IMR-90 (cell line): ENCODE measurements at regions not wholly inside any gene's neighbourhood (a gene's known extent, or its start where the extent isn't known, plus 50 kb on each side); places are given as distances from the start of the nearest gene placed in this dataset.

Source experiments
- ATAC-seq: fragments of 200-7000 bp; cut with Tn5 transposase; 2 replicates; pipeline ENCODE4 v1.9.1; 2020; ENCODE audit warnings: low read depth, mild to moderate bottlenecking, moderate library complexity
- BruUV-seq: library from RNA; stranded (reverse); fragments of 400-500 nt; replicated peaks from 2 replicates; lab custom pipeline; 2021; lab: Mats Ljungman, UMichigan
- CTCF ChIA-PET: fragments of 300-600 bp; formaldehyde crosslinking; extraction: SDS; loops from one replicate; lab custom pipeline; 2021; ENCODE audit warnings: antibody characterized with exemption; lab: Yijun Ruan, JAX
- POLR2A ChIA-PET: fragments of 300-600 bp; sonication (Branson Sonifier 250); formaldehyde crosslinking; loops from one replicate; lab custom pipeline; 2022; ENCODE audit warnings: antibody characterized with exemption; ENCODE audit not compliant: unreplicated experiment; lab: Charles Lee
- DNase-seq: peaks from one replicate; pipeline ENCODE4 v3.0.0; 2013
- H2AFZ ChIP-seq: replicated peaks from 2 replicates; pipeline ENCODE3; 2013; ENCODE audit warnings: low read length, mild to moderate bottlenecking; ENCODE audit not compliant: poor library complexity
- H2AK5ac ChIP-seq: 2 replicates; pipeline ENCODE4 v1.6.1; 2013; ENCODE audit warnings: low read depth, low read length, inconsistent platforms
- H2AK9ac ChIP-seq: replicated peaks from 2 replicates; pipeline ENCODE3; 2013; ENCODE audit warnings: mild to moderate bottlenecking, low read depth, low read length, moderate library complexity; ENCODE audit not compliant: poor library complexity
- H2BK120ac ChIP-seq: 2 replicates; pipeline ENCODE4 v1.6.1; 2013; ENCODE audit warnings: low read depth, low read length, inconsistent platforms
- H2BK15ac ChIP-seq: 3 replicates; pipeline ENCODE4 v1.6.1; 2013; ENCODE audit warnings: low read depth, low read length, inconsistent platforms
- H2BK20ac ChIP-seq: 2 replicates; pipeline ENCODE4 v1.6.1; 2013; ENCODE audit warnings: low read depth, mild to moderate bottlenecking, inconsistent platforms, low read length, moderate library complexity
- H2BK5ac ChIP-seq: 2 replicates; pipeline ENCODE4 v1.6.1; 2013; ENCODE audit warnings: mild to moderate bottlenecking, low read depth, low read length, inconsistent platforms; ENCODE audit not compliant: poor library complexity, severe bottlenecking
- H3K14ac ChIP-seq: replicated peaks from 2 replicates; pipeline ENCODE4 v1.6.1; 2013; ENCODE audit warnings: low read depth, low read length, inconsistent platforms
- H3K18ac ChIP-seq: 2 replicates; pipeline ENCODE4 v1.6.1; 2013; ENCODE audit warnings: low read depth, low read length, control low read depth
- H3K23ac ChIP-seq: 2 replicates; pipeline ENCODE4 v1.6.1; 2013; ENCODE audit warnings: low read depth, low read length, inconsistent platforms
- H3K27ac ChIP-seq: 2 replicates; pipeline ENCODE4 v1.5.1; 2013; ENCODE audit warnings: mild to moderate bottlenecking, control low read depth, low read length; ENCODE audit not compliant: insufficient read depth
- H3K27me3 ChIP-seq: 2 replicates; pipeline ENCODE4 v1.6.1; 2013; ENCODE audit warnings: low read length; ENCODE audit not compliant: control insufficient read depth, insufficient read depth
- H3K36me3 ChIP-seq: 2 replicates; pipeline ENCODE4 v1.6.1; 2013; ENCODE audit warnings: low read length, mixed read lengths; ENCODE audit not compliant: control insufficient read depth, insufficient read depth
- H3K4ac ChIP-seq: 2 replicates; pipeline ENCODE4 v1.6.1; 2013; ENCODE audit warnings: low read depth, low read length, inconsistent platforms
- H3K4me1 ChIP-seq: 2 replicates; pipeline ENCODE4 v1.6.1; 2013; ENCODE audit warnings: low read length, mixed read lengths; ENCODE audit not compliant: control insufficient read depth, insufficient read depth
- H3K4me2 ChIP-seq: 2 replicates; pipeline ENCODE4 v1.6.1; 2013; ENCODE audit warnings: low read depth, mild to moderate bottlenecking, control low read depth, low read length, moderate library complexity
- H3K4me3 ChIP-seq: 2 replicates; pipeline ENCODE4 v1.5.1; 2013; ENCODE audit warnings: low read depth, mild to moderate bottlenecking, control low read depth, low read length, moderate library complexity; ENCODE audit not compliant: insufficient read depth
- H3K56ac ChIP-seq: 2 replicates; pipeline ENCODE4 v1.6.1; 2013; ENCODE audit warnings: low read length, inconsistent platforms; ENCODE audit not compliant: insufficient read depth; ENCODE audit errors: extremely low read depth
- H3K79me1 ChIP-seq, 2 experiments: 2 replicates each; pipeline ENCODE4 v1.6.1; 2013; ENCODE audit warnings: low read length in 2 of 2, inconsistent platforms in 1 of 2, low read depth in 1 of 2
- H3K9ac ChIP-seq: 2 replicates; pipeline ENCODE4 v1.6.1; 2013; ENCODE audit warnings: low read depth, low read length, control low read depth
- H3K9me1 ChIP-seq: 2 replicates; pipeline ENCODE4 v1.6.1; 2013; ENCODE audit warnings: low read length, inconsistent platforms; ENCODE audit not compliant: insufficient read depth
- H3K9me3 ChIP-seq: 2 replicates; pipeline ENCODE4 v1.6.1; 2013; ENCODE audit warnings: low read length; ENCODE audit not compliant: control insufficient read depth, insufficient read depth
- H4K20me1 ChIP-seq: 2 replicates; pipeline ENCODE4 v1.6.1; 2013; ENCODE audit warnings: low read length, inconsistent platforms; ENCODE audit not compliant: insufficient read depth
- H4K5ac ChIP-seq: 2 replicates; pipeline ENCODE4 v1.6.1; 2013; ENCODE audit warnings: mild to moderate bottlenecking, low read depth, low read length, control low read depth
- H4K8ac ChIP-seq, 2 experiments: 2 replicates each; pipeline ENCODE4 v1.6.1; 2013; ENCODE audit warnings: low read depth in 2 of 2, low read length in 2 of 2, control low read depth in 1 of 2, inconsistent platforms in 1 of 2
- H4K91ac ChIP-seq: 2 replicates; pipeline ENCODE4 v1.6.1; 2013; ENCODE audit warnings: low read depth, low read length, inconsistent platforms; ENCODE audit not compliant: insufficient read depth
- BHLHE40 ChIP-seq: fragments of 150-350 bp; IDR thresholded peaks from 2 replicates; pipeline ENCODE4 v1.6.1; 2016; ENCODE audit warnings: mild to moderate bottlenecking, low read depth, low read length
- MXI1 ChIP-seq: IDR thresholded peaks from 2 replicates; pipeline ENCODE4 v1.6.1; 2012; ENCODE audit warnings: low read depth, mild to moderate bottlenecking, low read length, moderate library complexity, borderline replicate concordance
- RAD21 ChIP-seq: IDR thresholded peaks from 2 replicates; pipeline ENCODE4 v1.6.1; 2012; ENCODE audit warnings: low read length, improper control_type of control experiment
- WGBS, 2 experiments: methylation state at CpG; one replicate each; pipeline versions ENCODE4 v1.1.5 to v1.1.7; 2013; ENCODE audit warnings: missing lambda C conversion rate in 2 of 2; ENCODE audit not compliant: insufficient read length in 1 of 2; ENCODE audit errors: extremely low coverage in 2 of 2; 5-methylcytosine and 5-hydroxymethylcytosine counted together
- dilution Hi-C: fragments of 300-500 bp; cut with HindIII; formaldehyde crosslinking; loops from one replicate; pipeline ENCODE4 v1.14.3; 2018; ENCODE audit warnings: low sequenced_read_pairs; ENCODE audit not compliant: unreplicated experiment
- in situ Hi-C: fragments of 300-500 bp; cut with MboI; formaldehyde crosslinking; loops from 3 replicates; pipeline ENCODE4 v1.14.3; 2019; ENCODE audit warnings: low sequenced_read_pairs, inconsistent platforms, mixed read lengths
- intact Hi-C: fragments of 100-400 bp; cut with micrococcal nuclease; formaldehyde crosslinking; loops from 2 replicates; pipeline ENCODE4 v1.10.0; 2022

DNA sequence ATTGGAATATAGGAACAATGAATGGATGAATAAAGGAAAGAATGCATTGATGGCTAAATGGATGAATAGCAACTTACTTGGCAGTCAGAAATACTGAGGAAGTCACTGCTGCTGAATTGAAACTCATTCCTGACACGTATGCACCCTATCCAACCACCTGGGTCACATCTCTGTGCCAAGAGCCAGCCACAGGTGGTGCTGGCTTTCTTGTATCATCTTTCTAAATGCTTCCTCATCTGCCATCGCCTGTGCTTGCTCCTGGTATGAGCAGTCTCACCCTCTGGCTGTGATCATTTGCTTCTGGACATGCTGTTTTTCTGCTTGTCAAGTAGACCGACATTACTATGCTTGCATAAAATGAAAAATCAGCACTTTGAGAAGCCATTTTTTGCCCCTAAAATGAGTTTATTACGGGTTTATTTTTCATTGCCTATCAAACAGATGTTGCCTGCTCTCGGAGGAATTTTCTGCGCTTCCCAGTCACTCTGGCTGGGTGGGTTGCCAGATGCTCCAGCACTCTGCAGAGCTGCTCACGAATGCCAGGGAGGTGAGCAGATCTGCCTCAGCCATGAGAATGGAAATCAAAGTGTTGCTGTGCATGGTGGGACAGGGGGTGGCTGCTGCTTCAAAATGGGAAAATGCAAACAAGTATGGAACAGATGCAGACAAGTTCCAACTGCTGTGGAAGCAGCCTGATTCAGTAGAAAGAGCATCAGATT is 1349.6 kb upstream of the CDH8 start:
- no peaks in the 10 kb centered on the region for H4K20me1 ChIP-seq
- H2AFZ ChIP-seq: no peak overlapping the region
- ChIA-PET CTCF (no interaction called here), POLR2A (no interaction called here)
- intact Hi-C loops (no loop called here), in situ Hi-C loops (no loop called here), dilution Hi-C loops (no loop called here)
- TF ChIP-seq BHLHE40 (no peak), MXI1 (no peak), RAD21 (no peak)
- no peak overlapping the region for H2BK5ac ChIP-seq
- BruUV-seq: no TSS peak
- H3K4me3 ChIP-seq: no peak overlapping the region
- no peaks in the 10 kb centered on the region for H3K9me3 ChIP-seq
- H3K36me3 ChIP-seq: no peaks in the 10 kb centered on the region
- no peak overlapping the region for H4K5ac ChIP-seq
- no peaks in the 10 kb centered on the region for H3K79me1 ChIP-seq
- no peak overlapping the region for H3K56ac ChIP-seq
- H3K23ac ChIP-seq: no peak overlapping the region
- ATAC-seq (no peak), DNase-seq (no peak)
- H3K9ac ChIP-seq: no peak overlapping the region
- H2AK5ac ChIP-seq: no peak overlapping the region
- no peak overlapping the region for H3K18ac ChIP-seq
- H4K91ac ChIP-seq: no peak overlapping the region
- H3K14ac ChIP-seq: no peak overlapping the region
- no peak overlapping the region for H3K4me2 ChIP-seq
- no peak overlapping the region for H4K8ac ChIP-seq
- no peak overlapping the region for H3K4ac ChIP-seq
- no peak overlapping the region for H3K27ac ChIP-seq
- no peak overlapping the region for H2BK15ac ChIP-seq
- no peak overlapping the region for H2BK120ac ChIP-seq
- no peaks in the 10 kb centered on the region for H3K4me1 ChIP-seq
- no peaks in the 10 kb centered on the region for H3K27me3 ChIP-seq
- no peak overlapping the region for H2BK20ac ChIP-seq
- no peak overlapping the region for H2AK9ac ChIP-seq
- 7% methylated on average over 3 of the region's 7 CpGs; no CpG with 5 or more reads in 1 of the 2 experiments for WGBS, 2 experiments
- H3K9me1 ChIP-seq: no peaks in the 10 kb centered on the region
